Activated naive CD8-positive, alpha-beta T cell treated with anti-CD3 and anti-CD28 coated beads for 36 hours (primary cell): ENCODE measurements at regions not wholly inside any gene's neighbourhood (a gene's known extent, or its start where the extent isn't known, plus 50 kb on each side); places are given as distances from the start of the nearest gene placed in this dataset.

Experiments used
- DNase-seq: peaks from one replicate; pipeline ENCODE4 v3.0.0; 2021
- H3K27ac Mint-ChIP-seq: one replicate; pipeline ENCODE4 v1.8.0; 2022; ENCODE audit warnings: mild to moderate bottlenecking, moderate library complexity, mixed read lengths
- H3K27me3 Mint-ChIP-seq: one replicate; pipeline ENCODE4 v1.8.0; 2022; ENCODE audit warnings: mild to moderate bottlenecking, mixed read lengths
- H3K36me3 Mint-ChIP-seq: one replicate; pipeline ENCODE4 v1.8.0; 2021; ENCODE audit warnings: mild to moderate bottlenecking, mixed read lengths
- H3K4me1 Mint-ChIP-seq: one replicate; pipeline ENCODE4 v1.8.0; 2021; ENCODE audit warnings: mixed read lengths
- H3K4me3 Mint-ChIP-seq: one replicate; pipeline ENCODE4 v1.8.0; 2022; ENCODE audit warnings: mild to moderate bottlenecking, moderate library complexity, mixed read lengths
- H3K9me3 Mint-ChIP-seq: one replicate; pipeline ENCODE4 v1.8.0; 2022; ENCODE audit warnings: mixed read lengths

- H3K4me1 Mint-ChIP-seq: peaks cover 9% of the 10 kb centered on the region
- H3K27me3 Mint-ChIP-seq: peaks cover 12% of the 10 kb centered on the region
- no peak overlapping the region for H3K4me3 Mint-ChIP-seq
- H3K9me3 Mint-ChIP-seq: no peaks in the 10 kb centered on the region
- H3K36me3 Mint-ChIP-seq: no peaks in the 10 kb centered on the region
- no peak overlapping the region for H3K27ac Mint-ChIP-seq
- DNase-seq: no peak
These were observed 824.7 kb upstream of the NECTIN3 start for GRCh38 chr3:110246796-110247376.

- no peak overlapping the region for H3K4me3 Mint-ChIP-seq
- H3K27me3 Mint-ChIP-seq: peaks cover 13% of the 10 kb centered on the region
- no peaks in the 10 kb centered on the region for H3K36me3 Mint-ChIP-seq
- H3K4me1 Mint-ChIP-seq: peaks cover 9% of the 10 kb centered on the region
- DNase-seq: no peak
- no peak overlapping the region for H3K27ac Mint-ChIP-seq
- H3K9me3 Mint-ChIP-seq: no peaks in the 10 kb centered on the region
These were observed 823.0 kb upstream of the NECTIN3 start for GRCh38 chr3:110248666-110249065.

GRCh38 chr3:110253794-110254193, 817.8 kb upstream of the NECTIN3 start:
- H3K27me3 Mint-ChIP-seq: peaks cover 24% of the 10 kb centered on the region
- no peak for DNase-seq
- no peak overlapping the region for H3K4me3 Mint-ChIP-seq
- H3K9me3 Mint-ChIP-seq: peaks cover 2% of the 10 kb centered on the region
- H3K36me3 Mint-ChIP-seq: peaks cover 1% of the 10 kb centered on the region
- no peak overlapping the region for H3K27ac Mint-ChIP-seq
- H3K4me1 Mint-ChIP-seq: no peaks in the 10 kb centered on the region

GRCh38 chr3:110254591-110254990, 817.0 kb upstream of the NECTIN3 start:
- Mint-ChIP-seq H3K27ac (no peak overlapping the region), H3K4me3 (no peak overlapping the region), H3K27me3 (peaks cover 24% of the 10 kb centered on the region), H3K36me3 (peaks cover 1% of the 10 kb centered on the region), H3K9me3 (peaks cover 2% of the 10 kb centered on the region), H3K4me1 (no peaks in the 10 kb centered on the region)
- DNase-seq: no peak

- no peak overlapping the region for H3K4me3 Mint-ChIP-seq
- peaks cover 13% of the 10 kb centered on the region for H3K27me3 Mint-ChIP-seq
- peaks cover 2% of the 10 kb centered on the region for H3K9me3 Mint-ChIP-seq
- no peak for DNase-seq
- H3K36me3 Mint-ChIP-seq: peaks cover 1% of the 10 kb centered on the region
- H3K27ac Mint-ChIP-seq: no peak overlapping the region
- H3K4me1 Mint-ChIP-seq: no peaks in the 10 kb centered on the region
These were observed 810.5 kb upstream of the NECTIN3 start for GRCh38 chr3:110261141-110261540.

GRCh38 chr3:110262896-110263295, 808.7 kb upstream of the NECTIN3 start:
- Mint-ChIP-seq H3K4me3 (no peak overlapping the region), H3K27ac (no peak overlapping the region), H3K36me3 (no peaks in the 10 kb centered on the region), H3K9me3 (no peaks in the 10 kb centered on the region), H3K27me3 (peaks cover 8% of the 10 kb centered on the region), H3K4me1 (no peaks in the 10 kb centered on the region)
- DNase-seq: no peak

GRCh38 chr3:110265302-110265701, 806.3 kb upstream of the NECTIN3 start:
- DNase-seq: no peak
- no peaks in the 10 kb centered on the region for H3K9me3 Mint-ChIP-seq
- peaks cover 5% of the 10 kb centered on the region for H3K27me3 Mint-ChIP-seq
- no peaks in the 10 kb centered on the region for H3K4me1 Mint-ChIP-seq
- no peak overlapping the region for H3K27ac Mint-ChIP-seq
- no peak overlapping the region for H3K4me3 Mint-ChIP-seq
- no peaks in the 10 kb centered on the region for H3K36me3 Mint-ChIP-seq

- no peaks in the 10 kb centered on the region for H3K4me1 Mint-ChIP-seq
- peaks cover 8% of the 10 kb centered on the region for H3K27me3 Mint-ChIP-seq
- no peak for DNase-seq
- H3K4me3 Mint-ChIP-seq: no peak overlapping the region
- no peaks in the 10 kb centered on the region for H3K9me3 Mint-ChIP-seq
- no peaks in the 10 kb centered on the region for H3K36me3 Mint-ChIP-seq
- no peak overlapping the region for H3K27ac Mint-ChIP-seq
These were observed 804.2 kb upstream of the NECTIN3 start for GRCh38 chr3:110267304-110267845.

- H3K9me3 Mint-ChIP-seq: no peaks in the 10 kb centered on the region
- no peaks in the 10 kb centered on the region for H3K4me1 Mint-ChIP-seq
- no peak for DNase-seq
- H3K27ac Mint-ChIP-seq: no peak overlapping the region
- H3K27me3 Mint-ChIP-seq: peaks cover 3% of the 10 kb centered on the region
- no peak overlapping the region for H3K4me3 Mint-ChIP-seq
- H3K36me3 Mint-ChIP-seq: no peaks in the 10 kb centered on the region
These were observed 799.1 kb upstream of the NECTIN3 start for GRCh38 chr3:110272525-110272924.

- H3K9me3 Mint-ChIP-seq: peaks cover 13% of the 10 kb centered on the region
- no peaks in the 10 kb centered on the region for H3K27me3 Mint-ChIP-seq
- H3K36me3 Mint-ChIP-seq: peaks cover 3% of the 10 kb centered on the region
- H3K4me3 Mint-ChIP-seq: no peak overlapping the region
- DNase-seq: no peak
- H3K27ac Mint-ChIP-seq: no peak overlapping the region
- H3K4me1 Mint-ChIP-seq: no peaks in the 10 kb centered on the region
These were observed 779.6 kb upstream of the NECTIN3 start for GRCh38 chr3:110291886-110292501.

- Mint-ChIP-seq H3K9me3 (peaks cover 13% of the 10 kb centered on the region), H3K4me3 (no peak overlapping the region), H3K4me1 (no peaks in the 10 kb centered on the region), H3K27ac (no peak overlapping the region), H3K27me3 (no peaks in the 10 kb centered on the region), H3K36me3 (peaks cover 3% of the 10 kb centered on the region)
- DNase-seq: no peak
These were observed 778.0 kb upstream of the NECTIN3 start for GRCh38 chr3:110293660-110294059.

- Mint-ChIP-seq H3K4me1 (no peaks in the 10 kb centered on the region), H3K9me3 (peaks cover 13% of the 10 kb centered on the region), H3K36me3 (peaks cover 3% of the 10 kb centered on the region), H3K27me3 (no peaks in the 10 kb centered on the region), H3K27ac (no peak overlapping the region), H3K4me3 (no peak overlapping the region)
- DNase-seq: no peak
These were observed 774.7 kb upstream of the NECTIN3 start for GRCh38 chr3:110296885-110297284.

GRCh38 chr3:110301781-110302180, 769.8 kb upstream of the NECTIN3 start:
- Mint-ChIP-seq H3K4me3 (no peak overlapping the region), H3K9me3 (no peaks in the 10 kb centered on the region)
- no peak for DNase-seq

GRCh38 chr3:110307065-110307809, 764.4 kb upstream of the NECTIN3 start:
- Mint-ChIP-seq H3K36me3 (no peaks in the 10 kb centered on the region), H3K27me3 (peaks cover 3% of the 10 kb centered on the region), H3K27ac (no peak overlapping the region), H3K9me3 (no peaks in the 10 kb centered on the region), H3K4me1 (peaks cover 8% of the 10 kb centered on the region), H3K4me3 (no peak overlapping the region)
- DNase-seq: no peak

More at GRCh38 chr3:110301781-110302180, 769.8 kb upstream of the NECTIN3 start:
- Mint-ChIP-seq H3K36me3 (no peaks in the 10 kb centered on the region), H3K27ac (no peak overlapping the region), H3K27me3 (no peaks in the 10 kb centered on the region), H3K4me1 (peaks cover under 1% of the 10 kb centered on the region)

GRCh38 chr3:110311541-110311940, 760.1 kb upstream of the NECTIN3 start:
- peaks cover 11% of the 10 kb centered on the region for H3K4me1 Mint-ChIP-seq
- H3K4me3 Mint-ChIP-seq: no peak overlapping the region
- peaks cover 3% of the 10 kb centered on the region for H3K27me3 Mint-ChIP-seq
- H3K36me3 Mint-ChIP-seq: no peaks in the 10 kb centered on the region
- DNase-seq: no peak
- no peak overlapping the region for H3K27ac Mint-ChIP-seq
- H3K9me3 Mint-ChIP-seq: no peaks in the 10 kb centered on the region
